GM20000 (cell line): ENCODE measurements at regions not wholly inside any gene's neighbourhood (a gene's known extent, or its start where the extent isn't known, plus 50 kb on each side); places are given as distances from the start of the nearest gene placed in this dataset.

Experiments used
- DNase-seq: peaks from one replicate; pipeline ENCODE4 v3.0.0; 2012; ENCODE audit warnings: low spot score
- CTCF ChIP-seq: IDR thresholded peaks from 2 replicates; pipeline ENCODE4 v1.5.1; 2012; ENCODE audit warnings: mild to moderate bottlenecking, control low read depth; ENCODE audit errors: extremely low read depth, missing control alignments

- no peak for TF ChIP-seq CTCF
- DNase-seq, result no peak
Measured at GRCh38 chr18:22330508-22330907, 87.2 kb downstream of the CTAGE1 start.

- DNase-seq, result no peak
- TF ChIP-seq CTCF, result no peak
Measured at GRCh38 chr18:22325396-22325795, 92.3 kb downstream of the CTAGE1 start.

DNA sequence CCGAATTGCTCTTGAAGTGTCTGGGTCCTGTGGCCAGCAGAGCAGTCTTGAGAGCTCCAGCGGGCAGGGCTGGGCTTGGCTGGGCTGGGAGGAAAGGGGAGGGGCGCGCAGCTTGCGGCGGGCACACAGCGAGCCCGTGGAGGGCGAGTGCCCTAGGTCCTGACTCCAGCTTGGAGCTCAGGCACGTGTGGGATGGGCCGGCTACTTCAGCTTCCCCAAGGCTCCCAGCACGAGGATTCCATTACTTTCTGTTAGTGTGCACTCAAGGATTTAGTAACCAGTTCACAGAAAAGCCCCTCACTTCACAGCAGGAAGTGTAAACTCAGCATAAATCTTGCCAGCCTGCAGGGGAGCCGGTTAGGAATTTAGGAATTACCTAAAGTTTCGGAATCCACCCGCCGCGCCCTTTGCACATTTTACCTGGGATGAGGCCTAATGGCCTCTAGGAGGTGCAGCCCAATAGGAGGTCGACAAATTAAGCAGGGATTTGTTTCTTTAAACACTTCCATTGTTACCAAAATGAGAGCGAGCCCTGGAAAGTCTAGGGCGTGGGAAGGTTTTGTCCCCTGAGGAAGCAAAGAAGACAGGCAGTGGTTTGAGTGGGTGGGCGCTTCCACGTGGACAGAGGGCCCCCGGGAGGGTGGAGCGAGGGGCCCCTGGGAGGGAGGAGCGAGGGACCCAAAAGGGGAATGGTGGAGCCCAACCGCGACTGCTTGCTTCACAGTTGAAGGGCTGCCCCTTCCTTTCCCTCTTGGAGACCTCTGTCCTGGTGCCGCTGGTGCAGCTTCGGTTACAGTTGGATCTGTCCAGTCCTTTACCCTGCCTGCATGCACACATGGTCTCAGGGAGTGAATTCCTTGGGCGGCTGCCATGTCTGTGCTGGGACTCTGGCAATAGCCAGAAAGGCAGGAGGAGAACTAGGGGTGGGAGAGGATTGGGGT is 93.3 kb downstream of the CTAGE1 start:
- no peak for TF ChIP-seq CTCF
- DNase-seq, result no peak

DNA sequence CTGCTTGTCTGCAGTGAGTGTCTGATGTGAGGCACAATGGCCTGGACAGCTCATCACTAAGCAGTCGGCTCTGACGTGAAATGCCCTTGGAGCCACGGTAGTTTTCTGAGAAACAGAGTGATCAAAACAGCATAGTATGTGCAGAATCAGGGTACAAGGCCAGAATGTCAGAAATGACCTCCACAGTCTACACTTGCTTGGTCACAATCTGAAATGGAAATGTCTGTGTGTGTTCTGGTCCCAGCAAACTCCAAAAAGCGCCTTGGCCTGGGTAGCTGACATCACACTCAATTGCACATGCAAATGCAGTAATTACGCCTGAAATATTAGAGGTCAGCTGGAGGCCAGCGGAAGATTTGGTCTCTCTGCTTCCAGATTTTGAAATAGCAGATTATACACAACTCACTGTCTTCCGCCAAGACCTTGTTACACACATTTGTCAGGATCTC is 95.4 kb downstream of the CTAGE1 start:
- no peak for TF ChIP-seq CTCF
- no peak for DNase-seq

DNA sequence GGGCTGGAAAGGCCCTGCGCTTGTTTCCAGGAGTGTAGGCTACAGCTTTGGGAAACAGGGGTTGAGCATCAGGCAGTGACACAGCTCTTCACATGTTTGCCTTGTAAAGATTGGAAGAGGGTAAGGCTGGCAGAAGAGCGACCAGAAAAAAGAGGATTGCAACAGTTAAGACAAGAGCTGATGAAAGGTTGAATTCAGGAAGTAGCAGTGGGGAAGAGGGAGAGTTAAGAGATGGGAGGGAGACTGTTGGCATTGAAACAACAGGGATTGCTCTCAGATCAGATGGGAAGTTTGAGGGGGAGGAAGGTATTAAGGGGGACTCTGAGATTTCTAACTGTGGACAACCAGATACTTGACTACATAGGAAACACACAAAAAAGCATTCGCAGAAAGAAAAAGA is 96.9 kb downstream of the CTAGE1 start:
- no peak for TF ChIP-seq CTCF

GRCh38 chr18:22320155-22320554 is 97.6 kb downstream of the CTAGE1 start:
- DNase-seq, result no peak
- no peak for TF ChIP-seq CTCF

More for the DNA sequence above, 96.9 kb downstream of the CTAGE1 start:
- DNase-seq, result no peak

GRCh38 chr18:22318745-22319407 is 98.8 kb downstream of the CTAGE1 start:
- no peak for DNase-seq
- TF ChIP-seq CTCF, result no peak
